ENCODE measurements at regions not wholly inside any gene's neighbourhood (a gene's known extent, or its start where the extent isn't known, plus 50 kb on each side); places are given as distances from the start of the nearest gene placed in this dataset.
"Not testable (repeated sequence)": the region's sequence is repeated elsewhere in the genome, so short reads cannot be mapped to it uniquely, and the experiment has no call there.

- no peak for DNase-seq (ENCODE audit: low read depth)
Observed at GRCh38 chr1:94769551-94769950, 50.6 kb upstream of the SLC44A3 start.

- DNase-seq (ENCODE audit: low read depth): no peak
Observed at GRCh38 chr1:94768036-94768435, 52.1 kb upstream of the SLC44A3 start.

GRCh38 chr1:94765958-94766357 is 54.2 kb upstream of the SLC44A3 start:
- no peak for DNase-seq (ENCODE audit: low read depth)

- no peak for DNase-seq (ENCODE audit: low read depth)
Observed at GRCh38 chr1:94759188-94759587, 61.0 kb upstream of the SLC44A3 start.

GRCh38 chr1:94757931-94758330 is 62.2 kb upstream of the SLC44A3 start:
- no peak for DNase-seq (ENCODE audit: low read depth)

- DNase-seq (ENCODE audit: low read depth): peak; percentile 95
Observed at GRCh38 chr1:94755675-94756074, 64.5 kb upstream of the SLC44A3 start.

GRCh38 chr1:94755016-94755415 is 65.1 kb upstream of the SLC44A3 start:
- not testable (repeated sequence) for DNase-seq (ENCODE audit: low read depth)

GRCh38 chr1:94754570-94754969 is 65.6 kb upstream of the SLC44A3 start:
- DNase-seq (ENCODE audit: low read depth): no peak

- no peak for DNase-seq (ENCODE audit: low read depth)
Observed at GRCh38 chr1:94754095-94754494, 66.1 kb upstream of the SLC44A3 start.

GRCh38 chr1:94753171-94753972 is 66.8 kb upstream of the SLC44A3 start:
- no peak for DNase-seq (ENCODE audit: low read depth)

GRCh38 chr1:94751483-94751882 is 68.7 kb upstream of the SLC44A3 start:
- DNase-seq (ENCODE audit: low read depth): not testable (repeated sequence)

GRCh38 chr1:94746635-94747525 is 73.3 kb upstream of the SLC44A3 start:
- DNase-seq (ENCODE audit: low read depth): no peak

GRCh38 chr1:94745742-94746141 is 74.4 kb upstream of the SLC44A3 start:
- DNase-seq (ENCODE audit: low read depth): no peak

GRCh38 chr1:94743862-94744261 is 76.3 kb upstream of the SLC44A3 start:
- no peak for DNase-seq (ENCODE audit: low read depth)

- no peak for DNase-seq (ENCODE audit: low read depth)
Observed at GRCh38 chr1:94741996-94742395, 78.2 kb upstream of the SLC44A3 start.

- no peak for DNase-seq (ENCODE audit: low read depth)
Observed at GRCh38 chr1:94741510-94741909, 78.6 kb upstream of the SLC44A3 start.

- DNase-seq (ENCODE audit: low read depth): peak; percentile 94
Observed at GRCh38 chr1:94739521-94740061, 80.6 kb upstream of the SLC44A3 start.

- DNase-seq (ENCODE audit: low read depth): no peak
Observed at GRCh38 chr1:94738371-94738770, 81.8 kb upstream of the SLC44A3 start.

- DNase-seq (ENCODE audit: low read depth): no peak
Observed at GRCh38 chr1:94737124-94737998, 82.8 kb upstream of the SLC44A3 start.

GRCh38 chr1:94736549-94736948 is 83.6 kb upstream of the SLC44A3 start:
- DNase-seq (ENCODE audit: low read depth): no peak

GRCh38 chr1:94736073-94736472 is 84.1 kb upstream of the SLC44A3 start:
- no peak for DNase-seq (ENCODE audit: low read depth)
